HG03432 (cell line): ENCODE measurements at regions not wholly inside any gene's neighbourhood (a gene's known extent, or its start where the extent isn't known, plus 50 kb on each side); places are given as distances from the start of the nearest gene placed in this dataset.

Experiments used
- ATAC-seq: cut with Tn5 transposase; IDR thresholded peaks from one replicate; pipeline ENCODE4 v1.9.1; 2021; ENCODE audit warnings: mild to moderate bottlenecking, moderate library complexity; ENCODE audit not compliant: unreplicated experiment

DNA sequence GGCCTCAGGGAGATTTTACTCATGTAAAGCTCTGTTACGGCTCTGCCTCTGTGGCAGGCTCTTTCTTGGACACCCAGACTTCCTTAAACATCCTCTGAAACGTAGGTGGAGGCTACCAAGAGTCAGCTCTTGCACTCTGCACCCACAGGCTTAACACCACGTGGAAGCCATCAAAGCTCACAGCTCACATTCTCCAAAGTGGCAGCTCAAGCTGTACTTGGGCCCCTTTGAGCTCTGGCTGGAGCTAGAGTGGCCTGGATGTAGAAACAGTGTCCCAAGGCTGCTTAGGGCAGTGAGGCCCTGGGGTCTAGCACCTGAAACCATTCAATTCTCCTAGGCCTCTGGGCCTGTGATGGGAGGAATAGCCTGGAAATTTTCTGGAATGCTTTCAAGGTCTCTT lies 155.3 kb upstream of the CDKN3 start:
- ATAC-seq: no peak

DNA sequence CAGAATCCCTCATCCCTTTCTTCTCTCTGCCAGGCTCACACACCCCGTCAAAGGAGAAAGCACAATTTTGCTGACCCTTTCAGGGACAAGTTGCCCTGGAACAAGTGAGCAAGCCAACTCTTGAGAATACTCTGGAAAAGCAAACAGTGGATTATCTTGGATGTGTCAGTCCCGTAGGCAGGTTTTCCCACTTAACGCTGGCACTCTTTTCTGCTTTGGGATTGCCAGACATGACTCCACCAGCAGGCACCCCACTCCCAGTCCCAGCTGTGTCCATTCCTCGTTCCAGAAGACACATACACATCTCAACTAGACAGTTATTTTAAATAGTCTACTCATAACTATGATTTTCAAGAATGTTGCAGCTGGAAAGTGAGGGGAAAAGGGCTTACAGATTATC lies 145.5 kb upstream of the CDKN3 start:
- no peak for ATAC-seq

DNA sequence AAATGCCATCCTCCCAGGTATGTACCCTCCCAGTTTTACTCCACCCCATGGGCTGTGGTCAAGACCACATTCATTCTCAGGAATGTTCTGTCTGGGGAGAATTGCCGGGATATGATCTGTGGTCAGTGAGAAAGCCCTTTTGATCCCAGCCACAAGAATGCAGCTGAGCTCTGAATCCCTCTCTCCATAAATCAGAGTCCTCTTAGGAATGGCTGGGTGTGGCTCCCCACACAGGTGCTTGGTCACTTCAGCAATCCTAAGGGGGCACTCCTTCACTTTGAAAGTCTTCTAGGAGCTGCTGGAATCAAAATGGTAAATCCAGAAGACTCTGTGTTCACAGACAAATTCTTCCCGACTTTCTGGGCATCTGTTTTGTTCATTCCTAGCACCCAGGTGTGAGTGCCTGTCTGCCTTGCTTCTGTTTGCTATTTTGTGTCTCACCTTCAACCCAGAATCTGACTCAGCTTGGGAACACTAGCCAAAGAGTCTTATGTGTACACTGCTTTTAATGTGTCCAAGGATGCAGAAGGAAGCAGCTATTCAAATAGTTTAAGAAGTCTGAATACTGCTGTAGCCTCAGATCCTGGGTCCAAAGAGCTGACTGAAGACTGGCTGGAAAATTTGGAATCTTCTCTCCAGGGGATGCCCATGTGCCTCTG lies 144.6 kb upstream of the CDKN3 start:
- ATAC-seq: no peak

DNA sequence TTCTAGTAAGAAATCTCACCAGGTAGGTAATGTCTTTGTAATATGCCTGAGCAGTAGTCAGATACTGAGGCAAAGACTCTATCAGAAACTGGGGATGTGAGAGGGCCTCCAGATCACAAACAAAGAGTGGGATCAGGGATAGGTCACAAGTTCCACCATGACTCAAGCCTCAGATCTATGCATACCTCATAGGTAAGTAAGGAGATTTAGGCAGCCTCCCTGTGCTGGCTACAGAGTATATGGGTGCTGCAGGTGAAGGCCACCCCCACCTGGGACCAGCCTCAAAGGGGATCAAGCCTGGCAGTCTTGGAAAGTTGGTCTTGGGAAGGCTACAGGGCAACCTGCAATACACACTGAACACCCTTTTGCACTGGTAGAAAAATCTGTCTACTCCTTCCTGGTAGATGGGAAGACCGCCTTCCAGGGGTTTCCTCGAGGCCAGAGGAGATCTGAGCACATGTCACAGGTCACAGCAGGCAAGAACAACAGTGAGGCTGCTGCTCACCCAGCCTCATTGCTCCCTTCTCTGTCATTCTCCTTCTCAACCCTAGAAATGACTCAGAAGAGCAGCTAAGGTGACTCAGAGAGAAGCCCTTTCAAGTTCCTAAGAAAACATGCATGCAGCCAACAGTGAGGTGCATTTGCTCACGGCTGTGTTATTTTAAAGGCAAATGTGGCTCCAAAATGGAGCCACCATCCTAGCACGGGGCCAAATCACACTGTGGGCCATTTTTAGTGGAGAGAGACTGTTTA lies 143.4 kb upstream of the CDKN3 start:
- ATAC-seq: peak; percentile 88

DNA sequence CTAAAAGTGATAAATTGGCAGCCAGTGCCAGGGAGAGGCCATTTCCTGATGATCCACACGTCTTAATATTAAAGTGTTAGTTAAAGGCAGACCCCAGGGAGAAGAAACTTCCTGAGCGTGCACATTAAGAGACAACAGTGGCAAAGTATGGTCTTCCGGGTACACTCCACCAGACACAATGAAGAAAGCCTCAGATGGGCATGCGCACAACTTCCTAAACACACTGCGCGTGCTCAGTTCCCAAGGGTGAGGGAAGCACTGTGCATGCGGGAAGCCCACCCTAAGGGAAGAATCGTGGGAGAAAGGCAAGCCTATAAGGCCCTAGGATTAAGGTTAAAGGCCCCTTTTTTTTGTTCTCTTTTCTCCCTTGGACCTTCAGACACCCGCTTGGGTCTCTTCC lies 140.7 kb upstream of the CDKN3 start:
- ATAC-seq: no peak

DNA sequence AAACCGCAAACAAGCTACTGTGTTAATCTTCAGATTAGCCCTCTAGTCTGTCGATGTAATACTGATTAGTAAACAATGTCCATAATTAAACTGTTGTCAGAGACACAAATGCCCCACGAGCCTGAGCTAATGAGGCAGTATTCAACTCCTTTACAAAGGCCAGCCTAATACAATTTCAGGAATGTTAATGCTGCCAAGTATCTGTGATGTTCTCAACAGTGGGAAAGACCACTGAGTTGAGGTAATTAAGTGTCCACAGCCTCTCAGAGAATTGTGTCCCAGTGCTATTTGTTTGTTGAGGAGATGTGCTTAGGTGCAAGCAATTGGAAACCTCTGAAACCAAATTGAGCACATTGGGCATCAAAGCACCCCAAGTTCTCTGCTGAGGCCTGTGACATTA lies 139.4 kb upstream of the CDKN3 start:
- no peak for ATAC-seq

DNA sequence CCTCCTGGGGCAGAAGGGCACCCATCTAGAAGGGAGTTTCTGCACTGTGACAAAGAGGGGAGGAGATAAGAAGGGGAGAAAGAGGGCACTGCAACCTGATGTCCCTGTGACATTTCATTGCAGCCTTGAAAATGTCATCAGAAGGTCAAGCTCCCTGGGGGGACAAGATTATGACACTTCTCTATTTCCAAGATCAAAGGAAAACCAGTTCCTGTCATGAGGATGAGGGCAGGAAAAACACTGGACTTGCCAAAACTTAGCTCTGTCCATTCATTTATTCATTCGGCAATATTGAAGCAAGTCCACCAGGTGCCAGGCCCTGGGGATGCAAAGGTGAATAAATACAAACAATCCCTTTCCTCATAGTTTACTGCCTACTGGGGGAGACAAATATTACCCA lies 138.4 kb upstream of the CDKN3 start:
- no peak for ATAC-seq

DNA sequence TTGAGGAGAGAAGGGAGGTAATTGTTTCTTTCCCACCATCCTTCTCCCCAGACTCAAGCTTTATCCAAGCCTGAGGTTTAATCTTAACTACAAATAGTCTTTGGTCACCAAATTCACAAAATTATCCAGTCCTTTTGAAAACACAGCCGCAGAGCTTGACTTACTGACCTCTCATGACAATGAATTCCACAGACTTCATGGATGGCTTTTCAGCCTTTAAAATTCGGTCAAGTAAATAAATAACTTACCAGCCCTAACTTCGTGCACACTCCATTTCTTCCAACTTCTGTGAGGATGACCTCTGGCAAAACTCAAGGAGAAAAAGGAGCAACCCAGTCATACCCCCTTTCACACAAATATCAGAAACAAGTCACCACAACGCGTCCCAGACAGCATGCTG lies 137.0 kb upstream of the CDKN3 start:
- no peak for ATAC-seq

DNA sequence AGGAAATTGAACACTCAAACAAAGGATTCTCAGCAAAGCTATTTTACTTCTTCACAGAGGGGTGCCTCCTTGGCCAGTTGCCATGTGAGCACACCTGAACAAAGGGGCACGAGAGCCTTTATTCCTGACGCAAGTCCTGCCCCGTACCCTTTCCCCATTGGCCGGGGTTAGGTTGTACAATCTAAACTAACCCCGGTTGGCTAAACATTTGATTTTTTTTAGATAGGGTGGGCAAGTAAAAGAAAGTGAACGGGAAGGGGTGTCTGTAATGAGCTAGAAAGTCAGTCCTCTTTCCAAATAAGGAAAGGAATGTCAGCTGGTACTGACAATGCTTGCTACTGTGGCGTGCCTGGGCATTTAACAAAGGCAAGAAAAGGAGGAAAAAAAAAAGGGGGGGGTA lies 135.5 kb upstream of the CDKN3 start:
- no peak for ATAC-seq

DNA sequence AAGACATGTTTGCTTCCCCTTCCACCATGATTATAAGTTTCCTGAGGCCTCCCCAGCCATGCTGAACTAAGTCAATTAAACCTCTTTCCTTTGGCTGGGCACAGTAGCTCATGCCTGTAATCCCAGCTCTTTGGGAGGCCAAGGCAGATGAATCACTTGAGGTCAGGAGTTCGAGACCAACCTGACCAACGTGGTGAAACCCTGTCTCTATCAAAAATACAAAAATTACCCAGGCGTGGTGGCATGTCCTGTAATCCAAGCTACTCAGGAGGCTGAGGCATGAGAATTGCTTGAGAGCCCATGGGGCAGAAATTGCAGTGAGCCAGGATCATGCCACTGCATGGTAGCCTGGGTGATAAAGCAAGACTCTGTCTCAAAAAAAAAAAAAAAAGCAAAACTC lies 130.2 kb upstream of the CDKN3 start:
- ATAC-seq: peak; percentile 5

DNA sequence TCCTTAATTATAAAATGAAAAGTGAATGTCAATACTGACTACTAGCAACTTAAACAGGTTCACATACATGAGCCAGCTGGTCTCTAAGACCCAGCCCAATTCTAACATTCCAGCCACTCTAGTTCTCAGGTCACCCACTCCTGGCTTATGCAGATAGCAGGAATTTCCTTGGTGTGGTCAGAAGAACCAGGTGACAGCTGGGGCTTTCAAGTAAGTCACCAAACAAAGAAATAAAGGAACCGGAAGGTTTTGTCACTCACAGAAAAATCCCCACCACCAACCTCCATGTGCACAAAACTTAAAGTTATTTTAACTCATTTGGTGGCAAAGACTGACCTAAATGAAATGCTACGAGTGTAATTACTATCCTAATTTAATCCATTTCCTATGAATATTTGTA lies 129.6 kb upstream of the CDKN3 start:
- peak; percentile 87 for ATAC-seq

DNA sequence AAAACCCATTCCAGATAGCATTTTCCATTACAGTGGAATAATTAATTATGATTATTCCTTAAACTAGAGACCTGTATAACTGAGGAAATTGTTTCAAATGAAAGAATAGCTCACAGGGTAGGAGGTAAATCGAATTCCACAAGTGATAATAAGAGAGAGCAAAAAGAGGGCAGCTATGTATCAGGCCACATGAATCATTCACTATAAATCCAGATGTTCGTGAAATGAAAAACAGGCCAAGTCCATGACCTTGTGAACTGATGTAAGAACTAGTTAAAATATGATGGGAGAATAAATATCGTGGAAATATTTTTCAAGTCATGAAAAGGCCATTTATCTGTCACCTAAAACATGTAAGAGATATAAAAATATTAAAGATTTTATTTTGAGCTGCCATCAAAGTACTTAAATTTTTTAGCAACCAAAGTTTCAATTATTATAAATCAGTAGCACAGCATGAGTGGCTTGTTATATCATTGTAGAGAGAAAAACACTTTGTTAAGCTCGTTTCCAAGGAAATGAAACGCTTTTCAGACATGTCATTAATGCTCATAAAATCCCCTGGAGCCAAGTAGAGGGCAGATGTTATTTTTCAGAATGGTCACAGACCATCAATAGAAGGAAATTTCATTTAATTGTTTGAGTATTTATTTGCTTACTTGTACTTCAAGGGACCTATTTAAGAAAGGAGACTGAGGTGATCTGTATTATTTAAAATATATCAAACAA lies 120.6 kb upstream of the CDKN3 start:
- no peak for ATAC-seq

DNA sequence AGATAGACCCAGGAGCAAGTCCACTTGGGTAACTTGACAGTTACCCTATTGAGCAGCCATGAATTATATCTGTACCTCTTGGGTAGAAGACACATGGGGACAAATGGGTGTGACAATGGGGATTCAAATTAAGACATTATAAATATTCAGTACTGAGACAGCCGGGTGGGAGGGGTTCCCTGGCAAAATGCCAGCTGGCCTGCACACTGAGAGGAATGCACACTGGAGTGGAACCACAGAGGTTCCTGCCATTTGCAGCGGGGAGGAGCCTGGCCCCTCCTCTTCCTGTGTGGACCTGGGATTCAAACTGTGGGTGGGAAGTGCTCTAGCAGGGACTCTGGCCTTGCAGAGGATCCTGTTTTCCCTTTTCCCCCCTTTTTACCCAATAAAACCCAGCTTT lies 118.7 kb upstream of the CDKN3 start:
- ATAC-seq: no peak

DNA sequence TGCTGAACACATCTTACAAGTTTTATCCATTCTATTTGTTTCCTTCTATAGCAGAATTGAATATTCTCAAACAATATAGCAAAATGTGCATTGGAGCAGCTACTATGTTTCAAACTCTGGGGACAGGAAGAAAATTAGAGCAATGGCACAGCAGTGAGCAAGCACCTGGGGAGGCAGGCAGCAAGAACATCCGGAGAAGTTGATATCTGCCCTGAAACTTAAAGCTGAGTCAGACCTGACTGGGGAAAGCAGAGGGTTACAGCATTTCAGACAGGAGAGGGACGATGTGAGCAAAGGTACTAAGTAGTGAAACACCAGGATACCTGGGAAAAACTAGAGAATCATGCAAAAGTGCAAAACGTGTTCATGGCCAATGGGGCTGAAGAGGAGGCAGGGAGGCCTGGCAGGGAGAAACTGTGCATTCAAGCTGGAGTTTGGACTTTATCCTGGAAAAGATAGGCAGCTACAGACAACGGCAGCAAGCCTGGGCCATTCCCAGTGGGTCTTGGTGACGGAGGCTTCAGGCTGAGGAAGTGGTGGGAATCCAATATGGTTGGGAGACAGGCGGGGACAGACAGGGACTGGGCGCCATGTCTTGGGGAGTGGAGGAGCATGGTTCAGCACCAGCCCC lies 118.0 kb upstream of the CDKN3 start:
- ATAC-seq: no peak

DNA sequence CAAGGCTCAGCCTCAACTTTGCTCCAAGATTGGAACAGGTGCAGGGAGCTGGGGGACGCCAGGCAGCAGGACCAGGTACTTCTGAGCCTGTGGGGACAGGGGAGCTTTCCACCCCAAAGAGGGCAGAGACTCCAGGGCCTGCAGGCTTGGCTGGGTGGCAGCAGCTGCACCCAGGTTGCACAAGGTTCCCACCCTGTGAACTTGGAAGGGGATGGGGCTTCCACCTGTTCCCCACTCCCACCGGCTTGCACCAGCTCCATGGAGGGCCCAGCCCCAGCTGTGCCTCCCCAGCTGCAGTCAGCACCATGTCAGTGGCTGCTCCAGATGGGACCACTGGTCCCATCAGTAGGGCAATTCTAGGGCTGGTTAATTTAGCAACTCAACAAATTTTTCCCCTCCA lies 114.0 kb upstream of the CDKN3 start:
- ATAC-seq: no peak

DNA sequence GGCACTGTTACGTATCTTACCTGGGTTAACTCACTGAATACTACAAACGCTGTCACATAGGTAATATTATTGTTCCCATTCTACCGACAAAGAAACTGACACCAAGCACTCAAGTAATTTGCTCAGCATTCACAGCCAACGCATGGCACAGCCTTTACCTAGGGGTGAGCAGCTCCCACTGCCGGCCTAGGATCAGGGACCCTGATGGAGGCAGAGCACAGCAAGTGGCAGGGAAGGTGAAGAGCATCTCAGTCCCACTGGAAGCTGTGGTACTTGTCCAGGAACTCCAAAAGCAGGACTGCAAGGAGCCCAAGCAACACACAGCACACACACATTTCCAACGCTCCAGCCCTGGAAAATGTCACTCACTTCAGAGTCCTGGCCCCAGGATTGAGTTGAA lies 111.8 kb upstream of the CDKN3 start:
- ATAC-seq: no peak

DNA sequence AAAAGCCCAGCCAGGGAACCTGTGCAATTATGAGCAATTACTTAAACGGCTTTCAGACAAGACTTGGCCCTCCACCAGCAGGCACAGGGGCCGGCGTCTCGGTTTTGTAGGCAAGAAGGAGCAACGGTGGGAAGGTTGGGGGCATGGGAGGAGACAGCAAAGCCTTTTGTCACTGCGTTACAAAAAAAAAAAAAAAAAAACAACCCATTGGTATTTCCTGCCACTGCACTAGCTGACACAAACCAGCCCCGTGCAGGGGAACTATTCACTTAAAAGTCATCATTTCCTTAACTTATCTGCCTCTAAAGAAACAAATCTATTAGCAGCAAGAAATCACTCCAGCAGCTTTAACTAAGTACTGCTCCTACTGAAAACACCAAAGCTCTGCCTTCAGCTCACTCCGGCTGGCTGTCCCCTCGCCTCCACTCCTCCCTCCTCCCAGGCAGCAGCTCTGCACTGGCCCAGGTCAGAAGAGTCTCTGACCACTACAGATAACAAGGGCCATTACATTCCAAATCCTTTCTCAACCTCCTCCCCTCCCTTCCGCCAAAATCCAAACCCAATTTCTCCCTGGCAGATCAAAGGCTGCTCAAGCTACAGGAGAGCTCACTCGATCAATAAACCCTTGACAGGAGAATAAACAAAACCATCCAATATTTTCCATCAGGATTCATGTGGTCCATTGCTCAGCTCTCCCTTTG lies 105.2 kb upstream of the CDKN3 start:
- no peak for ATAC-seq

DNA sequence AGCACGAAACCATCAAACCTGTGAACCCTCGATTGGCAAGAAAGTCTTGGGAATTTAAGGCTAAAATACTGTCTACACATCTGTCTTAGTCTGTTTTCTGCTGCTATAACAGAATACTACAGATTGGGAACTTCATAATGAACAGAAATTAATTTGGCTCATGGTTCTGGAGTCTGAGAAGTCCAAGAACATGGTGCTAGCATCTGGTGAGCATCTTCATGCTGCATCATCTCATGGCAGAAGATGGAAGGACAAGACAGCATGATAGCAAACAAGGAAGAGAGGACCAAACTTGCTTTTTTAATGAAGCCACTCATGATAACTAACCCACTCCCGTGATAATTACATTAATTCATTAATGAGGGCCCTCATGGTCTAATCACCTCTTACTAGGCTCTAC lies 102.0 kb upstream of the CDKN3 start:
- no peak for ATAC-seq

DNA sequence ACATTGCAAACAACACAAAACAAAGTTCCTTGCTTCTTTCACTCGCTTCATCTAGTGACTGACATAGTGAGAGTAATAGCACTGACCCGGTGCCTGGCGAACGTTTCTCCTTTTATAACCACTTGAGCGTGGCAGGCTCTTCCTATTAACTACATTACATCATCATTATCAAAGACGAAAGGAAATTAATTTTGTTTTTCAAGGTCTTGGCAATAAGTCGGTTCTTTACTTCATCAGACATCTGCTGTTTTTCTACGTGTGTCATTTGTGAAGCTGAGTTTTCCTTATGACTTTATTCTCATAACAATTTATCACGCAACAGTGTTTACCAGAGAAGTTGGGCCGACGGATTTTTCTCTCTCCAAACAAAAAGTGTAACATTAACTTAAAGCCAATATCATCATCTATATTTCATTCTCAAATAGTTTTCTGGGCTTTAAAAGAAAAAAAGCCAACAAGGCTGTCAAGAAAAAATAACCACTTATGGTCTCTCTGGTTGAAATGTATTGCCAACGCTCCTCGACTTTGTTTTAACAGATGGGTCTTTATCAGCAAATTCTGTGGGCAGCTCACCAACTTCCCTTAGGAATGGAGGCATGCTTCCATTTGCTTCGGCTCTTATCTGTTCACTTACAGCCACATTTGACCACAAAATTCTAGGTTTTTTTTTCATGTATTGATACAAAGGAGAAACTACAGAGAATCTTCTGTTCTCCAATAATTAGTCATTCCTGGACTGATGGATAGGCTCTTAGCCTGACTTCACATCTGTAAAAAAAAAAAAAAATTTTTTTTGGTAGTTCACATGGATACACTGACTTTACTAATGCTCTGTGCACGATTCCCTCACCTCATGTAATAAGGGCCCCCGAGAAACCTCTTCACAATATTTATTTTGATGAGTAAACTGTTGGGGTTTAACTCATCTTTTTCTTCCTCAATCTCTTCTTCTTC lies 97.1 kb upstream of the CDKN3 start:
- ATAC-seq: no peak

DNA sequence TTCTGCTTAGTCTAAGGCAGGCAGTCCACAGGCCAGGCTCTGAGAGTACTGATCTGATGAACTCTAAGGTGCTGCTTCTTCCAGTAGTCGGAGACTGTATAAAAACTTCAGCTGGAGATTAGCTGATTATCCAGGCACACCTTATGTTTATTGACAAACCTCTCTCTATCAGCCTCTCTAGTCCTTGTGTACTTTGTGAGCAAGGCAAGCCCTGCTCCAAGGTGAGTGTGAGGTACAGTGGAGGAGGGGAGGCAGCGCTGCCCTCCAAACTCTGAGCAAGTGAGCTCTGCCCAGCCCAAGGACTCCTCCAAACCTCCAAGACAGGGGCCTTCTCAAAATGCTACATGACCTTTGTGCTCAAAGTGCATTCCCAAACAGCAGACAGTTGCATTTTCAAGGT lies 95.9 kb upstream of the CDKN3 start:
- ATAC-seq: no peak
